HL-60 (cell line): ENCODE measurements at regions not wholly inside any gene's neighbourhood (a gene's known extent, or its start where the extent isn't known, plus 50 kb on each side); places are given as distances from the start of the nearest gene placed in this dataset.

Experiments
- DNase-seq, 2 experiments: peaks; one replicate each; pipeline ENCODE4 v3.0.0-alpha.2; 2010 to 2020; ENCODE audit warnings: low read depth in 1 of 2, low spot score in 1 of 2
- H3K27ac ChIP-seq: fragments of 250-450 bp; sonication (Bioruptor Pico); replicated peaks from 2 replicates; pipeline ENCODE4 v1.5.1; 2020; ENCODE audit warnings: mild to moderate bottlenecking, moderate library complexity
- H3K27me3 ChIP-seq: fragments of 250-450 bp; sonication (Bioruptor Pico); 2 replicates; pipeline ENCODE4 v1.5.1; 2021; ENCODE audit warnings: mild to moderate bottlenecking, moderate library complexity; ENCODE audit not compliant: insufficient read depth, poor library complexity, severe bottlenecking
- H3K4me3 ChIP-seq: replicated peaks from 2 replicates; pipeline ENCODE4 v1.5.1; 2011; ENCODE audit warnings: mild to moderate bottlenecking, control low read depth, low read length; ENCODE audit not compliant: insufficient read depth
- GABPA ChIP-seq: IDR thresholded peaks from 2 replicates; pipeline ENCODE4 v1.6.1; 2012; ENCODE audit warnings: low read depth
- POLR2AphosphoS5 ChIP-seq: IDR thresholded peaks from 2 replicates; pipeline ENCODE4 v1.6.1; 2012; ENCODE audit warnings: low read depth
- REST ChIP-seq: IDR thresholded peaks from 2 replicates; pipeline ENCODE4 v1.6.1; 2012; ENCODE audit warnings: low read depth; ENCODE audit not compliant: insufficient replicate concordance
- SPI1 ChIP-seq: IDR thresholded peaks from 2 replicates; pipeline ENCODE4 v1.6.1; 2012; ENCODE audit warnings: low read depth, mild to moderate bottlenecking, borderline replicate concordance
- TF ChIP-seq, protein P1 (sequence below): IDR thresholded peaks from one replicate; pipeline ENCODE4 v1.5.1; 2011; ENCODE audit warnings: low read length, control low read depth, inconsistent platforms; ENCODE audit not compliant: insufficient read depth

- Histone ChIP-seq H3K4me3 (no peak overlapping the region), H3K27ac (no peak overlapping the region), H3K27me3 (no peaks in the 10 kb centered on the region)
- no peak for DNase-seq
- TF ChIP-seq GABPA (no peak), POLR2AphosphoS5 (no peak), SPI1 (no peak), REST (no peak)
- TF ChIP-seq, protein P1, sequence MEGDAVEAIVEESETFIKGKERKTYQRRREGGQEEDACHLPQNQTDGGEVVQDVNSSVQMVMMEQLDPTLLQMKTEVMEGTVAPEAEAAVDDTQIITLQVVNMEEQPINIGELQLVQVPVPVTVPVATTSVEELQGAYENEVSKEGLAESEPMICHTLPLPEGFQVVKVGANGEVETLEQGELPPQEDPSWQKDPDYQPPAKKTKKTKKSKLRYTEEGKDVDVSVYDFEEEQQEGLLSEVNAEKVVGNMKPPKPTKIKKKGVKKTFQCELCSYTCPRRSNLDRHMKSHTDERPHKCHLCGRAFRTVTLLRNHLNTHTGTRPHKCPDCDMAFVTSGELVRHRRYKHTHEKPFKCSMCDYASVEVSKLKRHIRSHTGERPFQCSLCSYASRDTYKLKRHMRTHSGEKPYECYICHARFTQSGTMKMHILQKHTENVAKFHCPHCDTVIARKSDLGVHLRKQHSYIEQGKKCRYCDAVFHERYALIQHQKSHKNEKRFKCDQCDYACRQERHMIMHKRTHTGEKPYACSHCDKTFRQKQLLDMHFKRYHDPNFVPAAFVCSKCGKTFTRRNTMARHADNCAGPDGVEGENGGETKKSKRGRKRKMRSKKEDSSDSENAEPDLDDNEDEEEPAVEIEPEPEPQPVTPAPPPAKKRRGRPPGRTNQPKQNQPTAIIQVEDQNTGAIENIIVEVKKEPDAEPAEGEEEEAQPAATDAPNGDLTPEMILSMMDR: no peak
Measured at GRCh38 chr10:107931808-107932207, 767.3 kb upstream of the SORCS1 start.

DNA sequence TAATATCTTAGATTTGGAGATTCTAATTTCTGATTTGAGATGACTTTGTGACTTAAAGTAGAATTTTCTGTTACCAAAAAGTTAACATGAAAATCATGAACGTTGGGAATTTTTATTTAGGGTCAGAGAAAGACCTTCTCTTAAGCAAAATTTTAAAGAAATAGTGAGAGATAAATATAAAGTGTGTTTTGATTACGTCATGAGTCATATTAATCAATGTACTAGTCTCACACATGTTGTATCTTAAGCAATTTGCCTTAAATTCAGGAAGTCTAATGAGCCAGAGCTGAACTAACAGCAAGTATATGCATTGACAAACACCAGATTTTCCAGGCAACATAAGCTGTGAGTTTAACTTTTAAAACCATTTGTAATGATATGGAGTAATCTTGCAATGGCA is 765.5 kb upstream of the SORCS1 start:
- no peak overlapping the region for H3K4me3 ChIP-seq
- H3K27ac ChIP-seq: no peak overlapping the region
- DNase-seq: no peak
- no peaks in the 10 kb centered on the region for H3K27me3 ChIP-seq
- TF ChIP-seq SPI1 (no peak), GABPA (no peak), REST (no peak), POLR2AphosphoS5 (no peak)
- TF ChIP-seq, protein P1: no peak

DNA sequence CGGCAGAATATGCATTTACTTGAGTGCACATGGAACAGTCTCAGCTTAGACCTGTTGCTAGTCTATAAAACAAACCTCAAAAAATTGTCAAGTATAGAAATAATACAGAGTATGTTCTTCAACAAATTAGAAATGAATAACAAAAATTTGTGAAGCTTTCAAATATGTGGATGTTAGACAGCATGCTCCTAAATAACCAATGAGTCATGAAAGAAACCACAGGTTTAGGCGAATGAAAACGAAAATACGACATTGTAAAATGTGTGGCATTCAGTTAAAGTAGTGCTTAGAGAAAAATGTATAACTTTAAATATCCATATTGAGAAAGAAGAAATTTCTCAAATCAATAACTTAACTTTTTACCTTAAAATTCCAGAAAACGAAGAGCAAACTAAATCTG is 760.0 kb upstream of the SORCS1 start:
- no peak overlapping the region for H3K4me3 ChIP-seq
- TF ChIP-seq REST: no peak
- TF ChIP-seq, protein P1: no peak
- no peak for TF ChIP-seq GABPA
- no peak for TF ChIP-seq SPI1
- TF ChIP-seq POLR2AphosphoS5: no peak
- no peak for DNase-seq
- no peak overlapping the region for H3K27ac ChIP-seq
- no peaks in the 10 kb centered on the region for H3K27me3 ChIP-seq
